Stimulated activated CD4-positive, alpha-beta T cell treated with anti-CD3 and anti-CD28 coated beads, Interleukin-12 subunit alpha, Interleukin-12 subunit beta, amount 100 ng/mL, for 4 hours (primary cell): ENCODE measurements at regions not wholly inside any gene's neighbourhood (a gene's known extent, or its start where the extent isn't known, plus 50 kb on each side); places are given as distances from the start of the nearest gene placed in this dataset.
"Not testable (repeated sequence)": the region's sequence is repeated elsewhere in the genome, so short reads cannot be mapped to it uniquely, and the experiment has no call there.

Experiments
- DNase-seq: peaks from one replicate; pipeline ENCODE4 v3.0.0-alpha.2; 2020

DNA sequence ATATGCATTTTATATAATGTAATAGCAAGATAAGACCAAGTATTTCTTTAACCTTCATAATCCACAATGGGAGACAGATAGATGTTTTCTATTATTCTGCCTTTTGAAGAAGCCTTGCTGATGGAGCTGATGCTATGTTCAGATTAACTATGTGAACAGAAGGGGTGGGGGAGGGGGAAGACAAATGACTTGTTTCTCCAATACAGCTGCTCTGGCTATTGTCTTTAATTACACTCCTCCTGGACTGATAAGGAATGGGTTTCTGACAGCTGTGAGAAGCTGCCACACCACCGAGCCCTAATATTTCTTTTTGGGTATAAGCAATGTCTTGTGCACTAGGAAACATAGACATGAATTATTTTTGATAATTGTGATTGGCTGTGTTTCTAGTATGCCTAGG, 62.0 kb downstream of the CAVIN4 start:
- DNase-seq: no peak

GRCh38 chr9:100640447-100641050, 62.7 kb downstream of the CAVIN4 start:
- no peak for DNase-seq

DNA sequence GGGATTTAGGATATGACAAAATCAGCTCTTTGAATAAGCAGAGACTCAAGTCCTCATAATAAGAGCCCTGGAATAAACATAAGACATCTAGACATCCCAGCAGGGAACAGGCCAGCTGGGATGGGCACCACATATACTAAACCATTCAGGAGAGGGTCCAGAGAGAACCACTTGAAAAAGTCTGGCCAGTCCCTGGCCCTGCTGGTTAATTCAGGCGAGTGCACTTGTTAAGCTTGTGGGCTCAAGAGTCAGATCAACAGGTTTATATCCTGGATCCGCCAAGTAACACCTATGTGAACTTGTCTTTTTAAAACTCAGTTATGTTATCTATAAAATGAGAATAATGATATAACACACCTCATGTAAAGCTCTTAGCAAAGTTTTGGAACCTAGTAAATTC, 63.3 kb downstream of the CAVIN4 start:
- DNase-seq: no peak

DNA sequence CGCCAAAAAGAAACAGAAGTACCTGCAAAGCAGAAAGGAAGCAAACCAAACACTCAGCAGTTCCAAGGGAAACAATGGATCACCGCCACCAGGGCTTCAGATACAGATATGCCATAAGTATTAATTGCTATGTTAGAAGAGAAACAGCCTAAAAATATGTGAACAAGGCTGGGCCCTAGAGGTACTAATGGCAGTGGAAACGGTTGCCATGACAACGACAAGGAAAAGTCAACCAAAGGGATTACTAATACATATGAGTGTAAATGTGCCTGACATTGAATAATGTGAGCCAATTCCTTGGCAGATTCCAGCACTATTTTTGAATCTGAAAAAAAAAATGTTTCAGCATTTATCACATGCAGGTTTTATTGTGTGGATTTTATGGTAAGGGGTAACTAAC, 75.0 kb downstream of the CAVIN4 start:
- DNase-seq: no peak

DNA sequence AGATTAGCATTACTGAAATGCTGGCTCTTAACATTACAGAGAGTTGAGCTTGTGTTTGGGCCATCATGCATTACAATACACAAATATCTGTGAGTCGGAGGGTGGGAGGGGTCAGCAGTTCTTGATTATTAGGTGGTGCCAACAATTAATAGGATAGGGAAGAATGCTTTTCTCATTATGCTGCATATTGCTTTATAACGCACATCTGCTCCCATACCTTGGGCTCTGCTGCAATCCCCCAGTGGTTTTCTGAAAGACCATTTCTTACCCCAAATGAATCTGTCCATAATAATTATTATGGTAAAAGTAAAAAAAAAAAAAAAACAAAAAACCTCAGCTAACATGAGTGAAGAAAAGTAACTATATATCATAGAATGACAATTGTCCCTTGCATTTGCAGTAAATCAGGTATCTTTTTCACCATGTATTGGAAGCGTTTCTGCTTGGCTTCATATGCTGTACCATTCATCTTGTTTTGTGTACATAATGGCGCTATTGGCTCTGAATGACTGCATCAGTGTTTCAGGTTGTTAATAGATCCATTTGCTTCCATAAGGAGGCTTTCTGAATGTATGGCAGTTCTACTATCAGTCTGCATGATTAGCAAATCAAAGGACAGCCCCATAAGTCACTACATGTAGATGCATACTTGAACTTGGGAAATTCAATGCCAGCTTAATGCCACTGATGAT, 75.9 kb downstream of the CAVIN4 start:
- DNase-seq: no peak

DNA sequence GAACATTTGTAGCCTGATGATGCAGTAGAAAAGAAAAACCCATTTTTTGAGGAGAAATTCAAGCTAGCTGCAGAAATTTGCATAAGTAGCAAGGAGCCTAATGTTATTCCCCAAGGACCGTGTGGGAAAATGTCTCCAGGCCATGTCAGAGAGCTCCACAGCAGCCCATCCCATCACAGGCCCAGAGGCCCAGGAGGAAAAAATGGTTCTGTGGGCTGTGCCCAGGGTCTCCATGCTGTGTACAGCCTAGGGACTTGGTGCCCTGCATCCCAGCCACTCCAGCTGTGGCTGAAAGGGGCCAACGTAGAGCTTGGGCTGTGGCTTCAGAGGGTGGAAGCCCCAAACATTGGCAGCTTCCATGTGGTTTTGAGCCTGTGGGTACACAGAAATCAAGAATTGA, 79.0 kb downstream of the CAVIN4 start:
- DNase-seq: not testable (repeated sequence)

DNA sequence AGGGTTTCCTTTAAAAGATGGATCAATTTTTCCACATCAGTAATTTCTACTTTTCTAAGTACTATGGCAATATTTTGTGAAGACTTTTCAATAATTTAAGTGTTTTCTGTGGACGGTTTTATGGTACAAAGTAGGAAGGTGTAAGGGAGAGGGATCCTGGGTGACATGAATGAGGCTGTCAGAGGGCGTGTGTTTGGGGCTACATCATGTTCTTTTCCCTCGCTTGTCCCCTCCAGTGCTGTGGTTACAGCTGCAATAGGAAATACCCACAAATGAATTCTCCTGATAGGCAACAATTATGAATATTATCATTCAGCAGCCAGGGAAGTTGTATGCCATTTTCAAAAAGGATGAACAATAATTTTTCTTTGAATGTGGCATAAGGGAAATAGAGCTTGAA, 83.8 kb downstream of the CAVIN4 start:
- no peak for DNase-seq

DNA sequence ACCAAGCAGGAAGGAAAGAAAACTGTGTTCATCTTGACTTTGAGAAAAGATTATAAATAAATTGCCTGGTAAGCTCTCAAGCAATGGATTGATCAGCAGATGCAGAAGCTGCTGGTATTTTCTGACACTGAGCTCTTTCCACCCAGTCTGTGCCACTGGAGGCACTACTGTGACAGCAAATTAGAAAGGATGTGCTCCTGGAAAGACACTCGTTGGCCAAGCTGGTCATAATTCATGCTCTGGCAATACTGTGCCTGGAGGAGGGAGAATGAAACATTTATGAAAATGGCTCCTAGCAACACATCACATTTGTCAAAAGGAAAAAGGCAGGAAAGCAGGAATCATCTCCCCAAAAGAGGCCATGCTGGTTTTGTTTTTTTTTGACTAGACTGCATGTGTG, 84.2 kb downstream of the CAVIN4 start:
- DNase-seq: no peak

DNA sequence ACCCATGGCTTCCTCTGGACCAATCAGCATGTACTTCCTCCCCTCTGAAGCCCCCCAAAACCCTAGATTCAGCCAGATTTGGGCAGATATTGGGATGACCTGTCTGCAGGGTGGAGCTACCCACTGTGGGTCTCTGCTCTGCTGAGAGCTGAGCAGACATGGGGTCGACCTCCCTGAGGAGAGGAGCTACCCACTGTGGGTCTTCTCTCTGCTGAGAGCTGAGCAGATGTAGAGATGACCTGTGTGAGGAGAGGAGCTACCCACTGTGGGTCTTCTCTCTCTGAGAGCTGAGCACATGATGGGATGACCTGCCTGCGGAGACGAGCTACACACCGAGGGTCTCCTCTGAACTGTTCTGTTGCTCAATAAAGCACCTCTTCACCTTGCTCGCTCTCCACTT, 89.6 kb downstream of the CAVIN4 start:
- DNase-seq: no peak

DNA sequence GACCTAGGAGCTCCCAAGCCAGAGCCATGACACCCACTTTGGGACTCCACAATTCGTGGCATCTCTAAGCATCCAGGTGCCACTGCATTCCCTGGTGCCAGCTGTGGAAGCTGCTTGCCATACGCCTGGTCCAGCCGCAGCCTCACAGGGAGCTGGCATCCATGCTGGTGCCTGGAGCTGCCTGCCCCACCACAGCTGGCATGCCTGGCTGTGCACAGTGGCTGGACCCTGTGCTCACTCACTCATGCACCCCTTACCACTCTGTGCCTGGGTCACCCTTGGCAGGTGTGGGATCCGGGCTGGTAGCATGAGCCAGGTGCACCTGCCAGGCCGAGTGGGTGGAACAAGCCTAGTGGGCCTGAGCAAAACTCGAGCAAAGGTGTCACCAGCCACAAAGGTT, 90.1 kb downstream of the CAVIN4 start:
- no peak for DNase-seq

DNA sequence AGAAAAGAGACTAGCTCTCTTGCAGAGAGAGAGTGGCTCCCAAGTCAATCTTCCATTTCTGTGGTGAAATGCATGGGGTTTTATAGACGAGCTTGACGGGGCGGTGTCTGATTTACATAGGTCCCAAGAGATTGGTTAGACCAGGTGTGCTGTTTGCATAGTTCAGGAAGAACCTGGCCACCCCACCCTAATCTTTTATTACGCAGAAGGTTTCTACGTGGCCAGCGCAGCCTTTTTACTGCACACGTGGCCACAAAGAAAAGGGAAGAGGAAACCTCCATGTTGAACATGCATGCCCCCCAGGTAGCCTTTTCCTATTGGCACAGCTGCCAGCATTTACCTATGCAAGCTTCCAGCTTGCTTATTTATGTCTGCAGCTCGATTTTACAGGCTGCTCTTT, 92.1 kb downstream of the CAVIN4 start:
- DNase-seq: no peak

DNA sequence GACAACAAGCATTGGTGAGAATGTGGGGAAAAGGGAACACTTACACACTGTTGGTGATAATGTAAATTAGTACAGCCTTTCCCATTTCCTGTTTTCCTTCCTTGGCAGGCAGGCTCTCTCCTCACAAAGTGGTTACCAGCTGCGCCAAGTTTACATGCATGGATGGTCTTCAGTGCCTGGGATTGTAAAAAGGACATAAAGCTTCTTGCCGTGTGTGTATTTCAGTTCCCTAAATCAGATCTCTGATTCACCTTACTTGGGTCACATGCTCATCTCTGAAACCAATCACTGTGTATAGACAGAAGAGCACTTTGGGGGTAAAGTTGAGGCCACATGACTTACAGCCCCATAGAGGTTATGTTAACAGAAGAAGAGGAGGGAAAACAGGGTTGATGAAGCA, 92.8 kb downstream of the CAVIN4 start:
- DNase-seq: no peak

DNA sequence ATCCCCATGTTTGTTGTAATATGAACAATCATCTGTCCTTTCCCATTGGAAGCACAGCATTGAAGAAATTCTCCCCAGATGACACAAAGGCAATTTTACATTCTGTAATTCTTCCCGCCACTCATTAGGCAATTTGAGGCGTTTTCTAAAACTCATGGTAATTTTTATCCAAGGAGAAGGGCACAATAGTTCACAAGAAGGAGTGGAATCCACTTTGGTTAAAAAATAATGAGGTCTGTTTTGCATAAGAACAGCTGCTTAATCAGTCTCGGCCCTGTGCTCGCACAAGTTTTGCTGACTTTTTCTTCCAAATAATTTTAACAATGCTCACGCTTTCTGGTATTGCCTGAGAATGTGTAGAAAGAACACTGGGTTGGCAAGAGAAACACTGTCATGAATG, 94.0 kb downstream of the CAVIN4 start:
- DNase-seq: no peak

DNA sequence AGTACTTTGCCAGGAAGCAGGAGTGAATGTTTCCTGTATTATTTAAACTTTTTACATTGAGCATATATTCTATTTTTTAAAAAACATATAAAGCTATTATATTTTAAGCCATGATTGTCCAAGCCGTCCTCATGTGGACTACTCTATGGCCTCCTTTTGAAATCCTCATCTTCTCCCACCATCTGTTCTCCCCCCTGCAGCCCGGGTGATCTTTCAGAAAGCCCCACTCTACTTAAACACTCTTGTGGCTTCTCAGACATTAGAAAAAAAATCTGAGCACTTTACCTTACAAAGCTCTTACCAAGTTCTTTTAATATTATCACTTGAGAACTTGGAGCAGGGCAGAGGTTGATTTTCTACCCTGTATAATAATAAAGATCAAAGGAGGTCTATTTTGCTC, 95.4 kb downstream of the CAVIN4 start:
- no peak for DNase-seq

GRCh38 chr9:100674419-100675122, 96.7 kb downstream of the CAVIN4 start:
- no peak for DNase-seq

DNA sequence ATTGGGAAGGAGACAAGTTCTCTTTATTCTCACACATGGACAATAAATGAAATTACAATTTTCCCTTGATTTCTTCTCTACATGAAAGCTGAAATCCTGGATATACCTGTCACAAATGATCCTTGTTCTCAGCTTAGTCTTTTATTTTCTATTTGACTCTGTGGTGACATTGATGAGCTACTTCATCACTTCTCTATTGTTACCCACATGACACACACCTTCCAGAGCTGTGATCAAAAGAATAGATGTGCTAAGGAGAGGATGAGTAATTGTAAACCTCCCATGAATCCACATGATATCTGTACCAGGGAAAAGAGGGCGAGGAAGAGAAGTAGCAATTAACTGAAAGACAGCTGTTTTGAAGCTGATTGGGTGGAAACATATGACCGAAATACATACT, 102.0 kb downstream of the CAVIN4 start:
- DNase-seq: no peak

DNA sequence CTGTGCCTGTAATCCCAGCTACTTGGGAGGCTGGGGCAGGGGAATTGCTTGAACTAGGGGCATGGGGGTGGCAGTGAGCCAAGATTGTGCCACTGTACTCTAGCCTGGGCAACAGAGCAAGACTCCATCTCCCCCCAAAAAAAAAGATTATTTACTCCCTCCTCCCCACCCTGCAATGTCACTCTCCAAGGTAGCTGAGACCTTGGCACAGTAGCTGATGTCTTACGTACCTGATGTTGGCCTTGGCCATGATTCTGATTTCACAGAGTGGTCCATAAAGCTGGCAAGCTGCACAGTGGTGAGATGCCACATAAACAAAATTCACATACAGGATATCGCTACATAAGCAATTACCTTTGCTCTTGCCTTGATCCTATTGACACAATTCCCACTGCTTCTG, 108.5 kb downstream of the CAVIN4 start:
- no peak for DNase-seq

GRCh38 chr9:100689635-100690034, 111.8 kb downstream of the CAVIN4 start:
- no peak for DNase-seq

- DNase-seq: no peak
Measured at GRCh38 chr9:100690438-100690837, 112.6 kb downstream of the CAVIN4 start.

- DNase-seq: no peak
Measured at GRCh38 chr9:100697339-100697738, 119.5 kb downstream of the CAVIN4 start.

DNA sequence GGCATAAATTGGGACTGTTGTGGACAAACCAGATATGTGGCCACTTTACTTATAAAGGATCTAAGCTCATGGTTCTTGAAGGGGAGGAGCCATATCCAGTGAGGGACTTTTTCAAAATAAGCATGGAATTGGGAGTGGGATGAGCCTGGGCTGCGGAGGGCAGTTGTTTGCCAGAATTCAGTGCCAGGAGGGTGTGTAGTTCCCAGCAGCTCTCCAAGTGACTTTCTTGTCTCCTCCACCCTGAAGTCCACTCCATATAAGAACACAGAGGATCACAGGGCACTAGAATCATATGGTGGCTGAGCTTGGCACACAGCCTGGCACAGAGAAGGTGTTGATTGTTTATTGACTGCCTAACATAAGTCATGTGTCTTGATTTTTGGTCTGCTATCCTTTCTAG, 121.1 kb downstream of the CAVIN4 start:
- no peak for DNase-seq

DNA sequence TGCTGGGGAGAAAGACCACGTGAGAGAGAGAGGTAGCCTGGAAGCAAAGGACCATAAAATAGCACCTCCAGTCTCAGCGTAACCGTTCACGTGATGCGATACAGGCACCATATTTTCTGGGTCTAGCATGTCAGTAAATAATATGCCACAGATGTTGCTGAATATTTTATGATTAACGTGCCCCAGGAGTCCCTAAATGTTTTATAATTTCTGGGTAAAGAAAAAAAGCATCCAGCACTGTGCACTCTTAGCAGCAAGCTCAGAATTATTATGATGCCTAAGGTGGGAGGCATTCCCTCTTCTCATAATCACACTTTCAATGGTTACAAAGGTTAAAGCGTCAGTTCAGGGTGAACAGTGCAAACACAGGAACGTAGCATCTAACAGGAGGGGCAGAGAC, 121.8 kb downstream of the CAVIN4 start:
- DNase-seq: no peak

GRCh38 chr9:100700689-100701318, 122.9 kb downstream of the CAVIN4 start:
- DNase-seq: no peak
